Heart left ventricle (tissue), 13 donors: ENCODE measurements at regions not wholly inside any gene's neighbourhood (a gene's known extent, or its start where the extent isn't known, plus 50 kb on each side); places are given as distances from the start of the nearest gene placed in this dataset.

Experiments used
- CTCF ChIP-seq, 12 donors: fragments of 200-600 bp; sonication (generic) in 4 of 12; IDR thresholded peaks; one replicate each; pipeline versions ENCODE4 v1.5.0 to v1.8.0; 2018 to 2022; ENCODE audit warnings: antibody characterized with exemption in 12 of 12, mild to moderate bottlenecking in 5 of 12
- POLR2A ChIP-seq, 2 donors: fragments of 450-650 bp; IDR thresholded peaks; one replicate each; pipeline ENCODE4 v1.6.1; 2017; ENCODE audit warnings: antibody characterized with exemption in 2 of 2, mild to moderate bottlenecking in 2 of 2, moderate library complexity in 2 of 2
- donor health status: ischemic (EF 13 %, LVEDD 7.1; RV severe dilation, severe dysfunction).
- donor health status: DM: no; HTN: yes; CAD: no.
- donor health status: DM: no; HTN: no; CAD: no.
- donor health status: ischemic (EF 25% LVEDD 6.9; RV normal size, moderate dysfunction).
- donor health status: ischemic (EF 25% LVEDD 5.7; RV mildly dilated, moderate dysfunction).
- donor health status: ischemic (EF 35%, LVEDD 5.7; RV mildly dilated, moderate dysfunction).
- donor health status: nonischemic (EF 11% LVEDD 7.7; RV severe dilation, severe dysfunction).
- donor health status: DM: yes; HTN: yes; CAD: no.
- donor health status: PGD.
- donor health status: ischemic (EF 29% LVEDD 5.4; RV normal size, mild dysfunction).
- donor health status: nonischemic (EF 23%, LVEDD 6.1; RV moderate dilation, normal function).

- TF ChIP-seq CTCF (IDR thresholded peaks at IDR 0.05) (no peak), POLR2A (IDR thresholded peaks at IDR 0.05) (no peak)
These were observed 187.4 kb downstream of the GOLGA6L6 start for GRCh38 chr15:20353966-20354883.
